ENCODE measurements at regions not wholly inside any gene's neighbourhood (a gene's known extent, or its start where the extent isn't known, plus 50 kb on each side); places are given as distances from the start of the nearest gene placed in this dataset.

- intact Hi-C loops (cut with micrococcal nuclease; ENCODE audit: unreplicated experiment), result no loop called here
- H3K27me3 Mint-ChIP-seq (ENCODE audit: unreplicated experiment), result no peaks in the 10 kb centered on the region
- no peak overlapping the region for H3K4me3 Mint-ChIP-seq (ENCODE audit: low read depth, unreplicated experiment)
- no peaks in the 10 kb centered on the region for H3K36me3 Mint-ChIP-seq (ENCODE audit: insufficient read depth, unreplicated experiment)
- no peaks in the 10 kb centered on the region for H3K9me3 Mint-ChIP-seq (ENCODE audit: low read depth, unreplicated experiment)
- no TSS peak for BruUV-seq (replicated peaks)
- H3K27ac Mint-ChIP-seq (ENCODE audit: unreplicated experiment), result no peak overlapping the region
- no peak for DNase-seq
- CTCF ChIA-PET, result no interaction called here
- no peaks in the 10 kb centered on the region for H3K4me1 Mint-ChIP-seq (ENCODE audit: low read depth, unreplicated experiment)
- no peak for TF ChIP-seq CTCF (IDR thresholded peaks at IDR 0.05; ENCODE audit: unreplicated experiment)
Observed at GRCh38 chr4:91965166-91965565, 338.6 kb upstream of the GRID2 start.

- BruUV-seq (replicated peaks), result no TSS peak
- no peaks in the 10 kb centered on the region for H3K36me3 Mint-ChIP-seq (ENCODE audit: insufficient read depth, unreplicated experiment)
- no peak overlapping the region for H3K27ac Mint-ChIP-seq (ENCODE audit: unreplicated experiment)
- CTCF ChIA-PET, result no interaction called here
- H3K4me3 Mint-ChIP-seq (ENCODE audit: low read depth, unreplicated experiment), result no peak overlapping the region
- no peak for DNase-seq
- H3K4me1 Mint-ChIP-seq (ENCODE audit: low read depth, unreplicated experiment), result no peaks in the 10 kb centered on the region
- intact Hi-C loops (cut with micrococcal nuclease; ENCODE audit: unreplicated experiment), result no loop called here
- peaks cover 2% of the 10 kb centered on the region for H3K9me3 Mint-ChIP-seq (ENCODE audit: low read depth, unreplicated experiment)
- no peaks in the 10 kb centered on the region for H3K27me3 Mint-ChIP-seq (ENCODE audit: unreplicated experiment)
- TF ChIP-seq CTCF (IDR thresholded peaks at IDR 0.05; ENCODE audit: unreplicated experiment), result no peak
Observed at GRCh38 chr4:91973479-91974153, 330.1 kb upstream of the GRID2 start.

- H3K27me3 Mint-ChIP-seq (ENCODE audit: unreplicated experiment), result no peaks in the 10 kb centered on the region
- CTCF ChIA-PET, result no interaction called here
- H3K9me3 Mint-ChIP-seq (ENCODE audit: low read depth, unreplicated experiment), result no peaks in the 10 kb centered on the region
- intact Hi-C loops (cut with micrococcal nuclease; ENCODE audit: unreplicated experiment), result no loop called here
- no peak overlapping the region for H3K27ac Mint-ChIP-seq (ENCODE audit: unreplicated experiment)
- no peaks in the 10 kb centered on the region for H3K4me1 Mint-ChIP-seq (ENCODE audit: low read depth, unreplicated experiment)
- no peaks in the 10 kb centered on the region for H3K36me3 Mint-ChIP-seq (ENCODE audit: insufficient read depth, unreplicated experiment)
- H3K4me3 Mint-ChIP-seq (ENCODE audit: low read depth, unreplicated experiment), result no peak overlapping the region
- BruUV-seq (replicated peaks), result no TSS peak
- no peak for TF ChIP-seq CTCF (IDR thresholded peaks at IDR 0.05; ENCODE audit: unreplicated experiment)
- DNase-seq, result no peak
Observed at GRCh38 chr4:91984466-91984865, 319.3 kb upstream of the GRID2 start.

GRCh38 chr4:91989914-91990313, 313.9 kb upstream of the GRID2 start:
- no peak overlapping the region for H3K27ac Mint-ChIP-seq (ENCODE audit: unreplicated experiment)
- no peak for DNase-seq
- no peak for TF ChIP-seq CTCF (IDR thresholded peaks at IDR 0.05; ENCODE audit: unreplicated experiment)
- H3K27me3 Mint-ChIP-seq (ENCODE audit: unreplicated experiment), result no peaks in the 10 kb centered on the region
- BruUV-seq (replicated peaks), result no TSS peak
- H3K36me3 Mint-ChIP-seq (ENCODE audit: insufficient read depth, unreplicated experiment), result no peaks in the 10 kb centered on the region
- H3K4me1 Mint-ChIP-seq (ENCODE audit: low read depth, unreplicated experiment), result no peaks in the 10 kb centered on the region
- CTCF ChIA-PET, result no interaction called here
- H3K4me3 Mint-ChIP-seq (ENCODE audit: low read depth, unreplicated experiment), result no peak overlapping the region
- intact Hi-C loops (cut with micrococcal nuclease; ENCODE audit: unreplicated experiment), result no loop called here
- no peaks in the 10 kb centered on the region for H3K9me3 Mint-ChIP-seq (ENCODE audit: low read depth, unreplicated experiment)

Data from Calu3 (cell line).